Stimulated activated effector memory CD8-positive, alpha-beta T cell treated with anti-CD3 and anti-CD28 coated beads, Interleukin-12 subunit alpha, Interleukin-12 subunit beta, amount 100 ng/mL, for 72 hours (primary cell): ENCODE measurements at regions not wholly inside any gene's neighbourhood (a gene's known extent, or its start where the extent isn't known, plus 50 kb on each side); places are given as distances from the start of the nearest gene placed in this dataset.

Experiments
- ATAC-seq: fragments of 150-1000 bp; cut with Tn5 transposase; 2 replicates; pipeline ENCODE4 v1.10.0; 2021
- DNase-seq, 2 donors: peaks; one replicate each; pipeline ENCODE4 v3.0.0; 2021 to 2022; ENCODE audit warnings: low spot score in 2 of 2
- H3K27ac Mint-ChIP-seq: one replicate; pipeline ENCODE4 v1.8.0; 2022; ENCODE audit warnings: mild to moderate bottlenecking, mixed read lengths
- H3K36me3 Mint-ChIP-seq: one replicate; pipeline ENCODE4 v1.8.0; 2022; ENCODE audit warnings: mild to moderate bottlenecking, mixed read lengths
- H3K4me1 Mint-ChIP-seq: one replicate; pipeline ENCODE4 v1.8.0; 2022; ENCODE audit warnings: mixed read lengths
- H3K4me3 Mint-ChIP-seq: one replicate; pipeline ENCODE4 v1.8.0; 2022; ENCODE audit warnings: mild to moderate bottlenecking, mixed read lengths
- H3K9me3 Mint-ChIP-seq: one replicate; pipeline ENCODE4 v1.8.0; 2022; ENCODE audit warnings: mixed read lengths

DNA sequence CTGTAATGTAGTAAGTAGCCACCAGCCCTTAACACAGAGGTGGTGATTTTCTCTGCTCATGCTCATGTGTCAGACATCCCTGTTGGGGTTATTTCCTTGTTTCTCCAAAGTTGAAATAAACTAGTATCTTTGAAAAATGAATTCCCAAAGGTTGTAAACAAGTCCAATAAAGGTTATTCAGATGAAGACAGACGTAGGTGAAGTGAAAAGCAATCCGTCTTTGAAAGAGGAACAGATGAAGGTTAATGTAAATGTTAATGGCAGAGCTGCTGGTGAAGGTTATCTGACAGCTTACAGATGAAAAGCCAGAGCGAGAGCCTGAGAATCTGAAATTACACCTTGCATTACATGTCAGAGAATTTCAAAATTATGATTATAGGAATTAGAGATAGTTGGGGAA lies 1604.0 kb downstream of the FAM181B start:
- DNase-seq (no peak), ATAC-seq (no peak)
- H3K9me3 Mint-ChIP-seq, result peaks cover 4% of the 10 kb centered on the region
- no peaks in the 10 kb centered on the region for H3K4me1 Mint-ChIP-seq
- no peak overlapping the region for H3K27ac Mint-ChIP-seq
- no peak overlapping the region for H3K4me3 Mint-ChIP-seq
- no peaks in the 10 kb centered on the region for H3K36me3 Mint-ChIP-seq

GRCh38 chr11:81112718-81113117 lies 1620.9 kb downstream of the FAM181B start:
- Mint-ChIP-seq H3K27ac (no peak overlapping the region), H3K9me3 (peaks cover 9% of the 10 kb centered on the region), H3K36me3 (no peaks in the 10 kb centered on the region), H3K4me1 (no peaks in the 10 kb centered on the region), H3K4me3 (no peak overlapping the region)
- ATAC-seq, result no peak
- no peak for DNase-seq

- no peak overlapping the region for H3K4me3 Mint-ChIP-seq
- no peak overlapping the region for H3K27ac Mint-ChIP-seq
- H3K4me1 Mint-ChIP-seq, result no peaks in the 10 kb centered on the region
- DNase-seq, result no peak
- no peaks in the 10 kb centered on the region for H3K36me3 Mint-ChIP-seq
- no peak for ATAC-seq
- H3K9me3 Mint-ChIP-seq, result peaks cover 21% of the 10 kb centered on the region
Measured at GRCh38 chr11:81104051-81104450, 1629.6 kb downstream of the FAM181B start.

GRCh38 chr11:81098471-81098870 lies 1635.2 kb downstream of the FAM181B start:
- no peak for ATAC-seq
- H3K36me3 Mint-ChIP-seq, result no peaks in the 10 kb centered on the region
- no peak overlapping the region for H3K27ac Mint-ChIP-seq
- peaks cover 4% of the 10 kb centered on the region for H3K9me3 Mint-ChIP-seq
- no peak overlapping the region for H3K4me3 Mint-ChIP-seq
- no peaks in the 10 kb centered on the region for H3K4me1 Mint-ChIP-seq
- DNase-seq, result no peak

DNA sequence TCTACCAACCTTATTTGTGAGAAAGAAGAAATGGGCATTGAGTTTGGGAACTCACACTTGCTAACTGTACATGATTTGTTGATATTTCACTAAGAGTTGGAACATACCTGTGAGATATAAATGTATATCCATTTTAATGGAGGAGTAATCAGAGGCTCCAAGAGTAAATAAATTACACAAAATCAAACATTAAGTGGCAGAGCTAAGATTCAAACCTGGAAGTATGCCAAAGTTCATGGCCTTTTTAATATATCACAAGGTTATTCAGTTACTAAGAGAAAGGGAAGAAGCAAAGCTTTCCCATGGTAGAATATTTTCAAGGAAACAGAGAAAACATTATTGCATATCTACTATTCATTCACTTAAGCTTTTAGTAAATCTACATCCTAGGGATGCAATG lies 1641.1 kb downstream of the FAM181B start:
- Mint-ChIP-seq H3K9me3 (peaks cover 8% of the 10 kb centered on the region), H3K27ac (no peak overlapping the region), H3K4me1 (no peaks in the 10 kb centered on the region), H3K4me3 (no peak overlapping the region), H3K36me3 (no peaks in the 10 kb centered on the region)
- ATAC-seq (no peak), DNase-seq (no peak)

DNA sequence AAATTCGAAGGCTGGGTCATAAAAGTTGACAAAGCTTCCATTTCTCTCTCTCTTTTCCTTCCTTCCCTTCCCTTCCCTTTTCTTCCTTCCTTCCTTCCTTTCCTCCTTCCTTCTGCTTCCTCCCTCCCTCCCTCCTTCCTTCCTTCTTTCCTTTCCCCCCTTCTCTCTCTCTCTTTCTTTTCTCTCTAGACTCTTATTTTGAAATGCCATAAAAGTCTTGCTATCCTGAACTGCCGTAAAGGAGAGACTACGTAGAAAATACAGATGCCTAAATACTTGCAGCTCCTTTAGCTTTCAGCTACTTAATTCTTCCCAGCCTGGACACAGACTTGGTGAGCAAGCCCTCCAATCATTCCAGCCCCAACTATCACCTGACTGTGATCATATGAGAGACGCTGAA lies 1644.4 kb downstream of the FAM181B start:
- DNase-seq (no peak), ATAC-seq (no peak)
- H3K4me1 Mint-ChIP-seq, result no peaks in the 10 kb centered on the region
- H3K27ac Mint-ChIP-seq, result no peak overlapping the region
- peaks cover 10% of the 10 kb centered on the region for H3K9me3 Mint-ChIP-seq
- no peaks in the 10 kb centered on the region for H3K36me3 Mint-ChIP-seq
- H3K4me3 Mint-ChIP-seq, result no peak overlapping the region

- H3K36me3 Mint-ChIP-seq, result no peaks in the 10 kb centered on the region
- ATAC-seq, result no peak
- H3K27ac Mint-ChIP-seq, result no peak overlapping the region
Measured at GRCh38 chr11:81080476-81080875, 1639.6 kb upstream of the TENM4 start.

DNA sequence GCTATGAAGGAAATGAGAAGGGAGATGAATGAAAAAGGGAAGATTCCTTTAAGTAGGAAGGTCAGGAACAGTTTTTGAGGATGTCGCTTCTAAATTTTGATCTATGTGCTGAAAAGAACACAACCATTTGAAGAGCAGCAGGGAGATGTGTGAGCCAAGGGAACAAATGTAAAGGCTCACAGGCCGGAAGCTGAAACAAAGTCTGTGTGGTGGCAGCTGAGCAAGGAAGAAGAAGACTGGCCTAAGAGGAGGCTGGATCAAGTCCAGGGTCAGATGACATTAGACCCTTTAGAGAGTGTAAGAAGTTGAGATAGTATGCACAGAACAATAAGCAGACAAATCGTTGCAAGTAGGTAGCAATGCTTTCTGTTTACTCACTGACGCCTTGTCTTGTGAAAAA lies 1631.4 kb upstream of the TENM4 start:
- no peaks in the 10 kb centered on the region for H3K36me3 Mint-ChIP-seq
- H3K27ac Mint-ChIP-seq, result no peak overlapping the region
- H3K4me1 Mint-ChIP-seq, result no peaks in the 10 kb centered on the region
- no peak for DNase-seq
- H3K9me3 Mint-ChIP-seq, result peaks cover 27% of the 10 kb centered on the region
- H3K4me3 Mint-ChIP-seq, result no peak overlapping the region
- ATAC-seq, result no peak

More at GRCh38 chr11:81080476-81080875, 1639.6 kb upstream of the TENM4 start:
- H3K4me3 Mint-ChIP-seq, result no peak overlapping the region
- no peak for DNase-seq
- H3K9me3 Mint-ChIP-seq, result peaks cover 19% of the 10 kb centered on the region
- no peaks in the 10 kb centered on the region for H3K4me1 Mint-ChIP-seq

- H3K4me1 Mint-ChIP-seq, result no peaks in the 10 kb centered on the region
- DNase-seq (no peak), ATAC-seq (no peak)
- H3K27ac Mint-ChIP-seq, result no peak overlapping the region
- H3K9me3 Mint-ChIP-seq, result peaks cover 28% of the 10 kb centered on the region
- no peak overlapping the region for H3K4me3 Mint-ChIP-seq
- H3K36me3 Mint-ChIP-seq, result no peaks in the 10 kb centered on the region
Measured at GRCh38 chr11:81071606-81072005, 1630.8 kb upstream of the TENM4 start.

GRCh38 chr11:81070948-81071347 lies 1630.1 kb upstream of the TENM4 start:
- no peaks in the 10 kb centered on the region for H3K4me1 Mint-ChIP-seq
- no peaks in the 10 kb centered on the region for H3K36me3 Mint-ChIP-seq
- no peak overlapping the region for H3K4me3 Mint-ChIP-seq
- ATAC-seq, result no peak
- H3K9me3 Mint-ChIP-seq, result peaks cover 22% of the 10 kb centered on the region
- DNase-seq, result no peak
- no peak overlapping the region for H3K27ac Mint-ChIP-seq

GRCh38 chr11:81059356-81059755 lies 1618.5 kb upstream of the TENM4 start:
- Mint-ChIP-seq H3K4me3 (no peak overlapping the region), H3K4me1 (no peaks in the 10 kb centered on the region), H3K27ac (no peak overlapping the region), H3K9me3 (peaks cover 21% of the 10 kb centered on the region), H3K36me3 (no peaks in the 10 kb centered on the region)
- no peak for ATAC-seq
- no peak for DNase-seq

- Mint-ChIP-seq H3K9me3 (peaks cover 8% of the 10 kb centered on the region), H3K4me3 (no peak overlapping the region), H3K36me3 (no peaks in the 10 kb centered on the region), H3K4me1 (no peaks in the 10 kb centered on the region), H3K27ac (no peak overlapping the region)
- no peak for ATAC-seq
- no peak for DNase-seq
Measured at GRCh38 chr11:81052344-81053158, 1611.7 kb upstream of the TENM4 start.

GRCh38 chr11:81039916-81040524 lies 1599.2 kb upstream of the TENM4 start:
- DNase-seq, result no peak
- H3K9me3 Mint-ChIP-seq, result peaks cover 13% of the 10 kb centered on the region

DNA sequence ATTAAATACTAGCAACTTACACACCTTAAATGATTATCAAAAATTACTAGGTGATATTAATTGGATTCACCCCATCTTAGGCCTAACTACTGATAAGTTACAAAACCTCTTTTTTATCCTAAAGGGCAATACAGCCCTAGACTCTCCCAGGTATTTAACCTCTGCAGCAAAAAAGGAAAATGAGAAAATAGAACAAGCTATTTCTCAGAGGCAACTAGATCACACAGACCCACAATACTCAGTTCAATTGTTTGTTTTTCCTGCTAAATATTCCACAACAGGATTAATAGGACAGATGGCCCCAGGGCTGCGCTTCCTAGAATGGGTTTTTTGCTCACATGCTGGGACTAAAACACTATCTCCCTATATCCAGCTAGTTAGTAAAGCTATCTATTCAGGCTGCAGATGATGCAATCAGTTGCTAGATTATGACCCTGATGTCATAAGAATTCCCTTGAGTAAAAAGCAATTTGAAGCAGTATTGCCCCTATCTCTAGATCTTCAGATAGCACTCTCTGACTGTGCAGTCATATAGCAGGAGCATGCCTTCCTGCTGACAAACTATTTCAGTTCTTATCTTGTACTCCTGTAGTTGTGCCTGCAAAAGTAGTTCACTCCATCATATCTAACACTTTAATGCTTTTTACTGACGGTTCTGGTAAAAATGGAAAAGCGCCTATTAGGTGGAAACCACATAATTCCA lies 1595.5 kb upstream of the TENM4 start:
- DNase-seq, result no peak
- Mint-ChIP-seq H3K4me1 (no peaks in the 10 kb centered on the region), H3K27ac (no peak overlapping the region), H3K4me3 (no peak overlapping the region), H3K9me3 (peaks cover 16% of the 10 kb centered on the region), H3K36me3 (no peaks in the 10 kb centered on the region)
- no peak for ATAC-seq

More at GRCh38 chr11:81039916-81040524, 1599.2 kb upstream of the TENM4 start:
- Mint-ChIP-seq H3K4me3 (no peak overlapping the region), H3K36me3 (no peaks in the 10 kb centered on the region), H3K4me1 (no peaks in the 10 kb centered on the region), H3K27ac (no peak overlapping the region)
- ATAC-seq, result no peak

- no peak overlapping the region for H3K4me3 Mint-ChIP-seq
- no peak overlapping the region for H3K27ac Mint-ChIP-seq
- no peaks in the 10 kb centered on the region for H3K36me3 Mint-ChIP-seq
- no peak for ATAC-seq
- no peak for DNase-seq
- H3K4me1 Mint-ChIP-seq, result no peaks in the 10 kb centered on the region
- peaks cover 16% of the 10 kb centered on the region for H3K9me3 Mint-ChIP-seq
Measured at GRCh38 chr11:81033779-81034540, 1593.1 kb upstream of the TENM4 start.
